HUES64 (cell line): ENCODE measurements at regions not wholly inside any gene's neighbourhood (a gene's known extent, or its start where the extent isn't known, plus 50 kb on each side); places are given as distances from the start of the nearest gene placed in this dataset.
A peak's percentile ranks its signal among the peaks of the same experiment; 100 is the strongest.
"Not testable (repeated sequence)": the region's sequence is repeated elsewhere in the genome, so short reads cannot be mapped to it uniquely, and the experiment has no call there.

Source experiments
- H3K27ac ChIP-seq: 2 replicates; pipeline ENCODE4 v1.7.0; 2013; ENCODE audit warnings: low read depth, low read length, inconsistent platforms
- H3K27me3 ChIP-seq: 2 replicates; pipeline ENCODE4 v1.6.1; 2013; ENCODE audit warnings: mild to moderate bottlenecking, low read length; ENCODE audit not compliant: insufficient read depth
- H3K36me3 ChIP-seq: 2 replicates; pipeline ENCODE4 v1.6.1; 2013; ENCODE audit warnings: mild to moderate bottlenecking, low read length; ENCODE audit not compliant: insufficient read depth
- H3K4me1 ChIP-seq: 2 replicates; pipeline ENCODE4 v1.6.1; 2013; ENCODE audit warnings: mild to moderate bottlenecking, low read length, moderate library complexity; ENCODE audit not compliant: insufficient read depth
- H3K4me3 ChIP-seq: 2 replicates; pipeline ENCODE4 v1.5.1; 2013; ENCODE audit warnings: mild to moderate bottlenecking, low read length, moderate library complexity
- H3K9ac ChIP-seq: 2 replicates; pipeline ENCODE4 v1.6.1; 2013; ENCODE audit warnings: mild to moderate bottlenecking, low read depth, low read length
- H3K9me3 ChIP-seq: 2 replicates; pipeline ENCODE4 v1.6.1; 2013; ENCODE audit warnings: low read depth, low read length; ENCODE audit not compliant: insufficient read depth
- WGBS: fragments of 150-250, 120-280 bp; methylation state at CpG from one replicate; pipeline ENCODE4 v1.1.7; 2013; ENCODE audit warnings: missing lambda C conversion rate; 5-methylcytosine and 5-hydroxymethylcytosine counted together

DNA sequence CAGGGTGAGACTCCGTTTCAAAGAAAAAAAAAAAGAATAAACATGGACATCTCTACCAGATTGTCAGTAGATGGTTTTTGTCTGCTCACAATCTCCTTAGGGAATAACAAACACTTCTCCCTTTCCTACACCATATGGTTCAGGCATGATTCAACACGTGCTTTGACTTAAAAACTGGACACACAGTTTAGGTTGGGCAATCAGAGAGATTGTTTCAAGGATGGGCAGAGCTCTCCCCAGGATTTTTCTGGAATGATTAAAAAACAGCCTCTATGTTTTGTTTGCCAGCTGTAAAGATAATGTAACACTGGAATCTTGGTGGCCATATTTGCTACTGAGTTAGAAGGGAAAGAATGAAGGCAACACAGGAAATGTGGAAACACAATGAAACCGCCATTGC is 150.1 kb upstream of the TSC22D1 start:
- Histone ChIP-seq H3K36me3 (no peaks in the 10 kb centered on the region), H3K9me3 (no peaks in the 10 kb centered on the region), H3K4me1 (no peaks in the 10 kb centered on the region), H3K27ac (no peak overlapping the region), H3K27me3 (no peaks in the 10 kb centered on the region), H3K4me3 (no peak overlapping the region), H3K9ac (no peak overlapping the region)
- 96% methylated on average over 3 of the region's 3 CpGs for WGBS

DNA sequence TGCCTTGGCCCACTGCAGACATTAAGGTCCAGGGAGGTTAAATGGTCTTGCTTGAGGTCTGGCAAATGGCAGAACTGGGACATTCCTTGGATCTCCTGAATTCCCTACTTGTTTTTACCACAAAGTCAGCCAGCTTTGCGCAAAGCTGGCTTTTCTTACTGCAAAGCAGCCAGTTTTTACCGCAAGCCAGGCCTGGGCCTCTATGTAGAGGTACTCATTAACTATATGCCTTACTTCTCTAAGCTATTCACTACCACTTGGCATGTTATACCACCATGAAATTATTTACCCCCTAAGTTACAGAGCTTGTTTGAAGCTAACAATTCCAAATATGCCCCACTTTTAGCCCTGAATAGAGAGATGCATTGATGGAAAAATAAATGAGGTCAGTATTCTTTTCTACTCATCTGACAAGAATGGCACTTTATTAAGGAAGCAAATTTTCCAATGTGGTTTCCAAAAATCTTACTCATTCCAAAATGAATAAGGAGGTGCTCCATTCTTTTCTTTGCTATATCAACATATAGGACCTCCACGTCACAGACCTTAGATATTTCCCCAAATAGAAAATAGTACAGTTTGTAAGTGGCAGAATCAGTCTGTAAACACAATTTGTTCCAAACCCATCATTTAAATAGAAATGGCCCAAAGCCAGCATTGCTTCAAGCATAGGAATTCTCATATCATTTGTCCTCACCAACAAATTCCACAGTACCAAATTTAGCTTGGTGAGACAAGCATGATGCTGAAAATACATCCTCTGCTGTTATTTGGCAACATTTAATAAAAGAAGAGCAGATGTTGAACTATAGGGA is 143.9 kb upstream of the TSC22D1 start:
- WGBS: 95% methylated on average over 3 of the region's 3 CpGs
- no peaks in the 10 kb centered on the region for H3K9me3 ChIP-seq
- 0 out of 2 replicates have a peak, but pooled peaks cover 8% of the 10 kb centered on the region for H3K4me1 ChIP-seq
- no peaks in the 10 kb centered on the region for H3K36me3 ChIP-seq
- H3K9ac ChIP-seq: no peak overlapping the region
- no peak overlapping the region for H3K27ac ChIP-seq
- H3K27me3 ChIP-seq: no peaks in the 10 kb centered on the region
- no peak overlapping the region for H3K4me3 ChIP-seq

- H3K27me3 ChIP-seq: no peaks in the 10 kb centered on the region
- H3K9ac ChIP-seq: no peak overlapping the region
- H3K36me3 ChIP-seq: no peaks in the 10 kb centered on the region
- 35% methylated on average over 3 of the region's 4 CpGs for WGBS
- no peak overlapping the region for H3K4me3 ChIP-seq
- H3K27ac ChIP-seq: peak overlapping the region; percentile 78; the same call in 1 of the 2 replicates
- peaks cover 16% of the 10 kb centered on the region; the same call in 1 of the 2 replicates for H3K4me1 ChIP-seq
- H3K9me3 ChIP-seq: no peaks in the 10 kb centered on the region
Observed at GRCh38 chr13:44718467-44718866, 142.3 kb upstream of the TSC22D1 start.

GRCh38 chr13:44715287-44716230 is 139.4 kb upstream of the TSC22D1 start:
- Histone ChIP-seq H3K36me3 (no peaks in the 10 kb centered on the region), H3K4me3 (no peak overlapping the region), H3K27me3 (no peaks in the 10 kb centered on the region), H3K9ac (no peak overlapping the region), H3K9me3 (no peaks in the 10 kb centered on the region), H3K4me1 (peaks cover 16% of the 10 kb centered on the region; the same call in 1 of the 2 replicates), H3K27ac (no peak overlapping the region)
- 93% methylated on average over 9 of the region's 11 CpGs for whole genome bisulfite sequencing

DNA sequence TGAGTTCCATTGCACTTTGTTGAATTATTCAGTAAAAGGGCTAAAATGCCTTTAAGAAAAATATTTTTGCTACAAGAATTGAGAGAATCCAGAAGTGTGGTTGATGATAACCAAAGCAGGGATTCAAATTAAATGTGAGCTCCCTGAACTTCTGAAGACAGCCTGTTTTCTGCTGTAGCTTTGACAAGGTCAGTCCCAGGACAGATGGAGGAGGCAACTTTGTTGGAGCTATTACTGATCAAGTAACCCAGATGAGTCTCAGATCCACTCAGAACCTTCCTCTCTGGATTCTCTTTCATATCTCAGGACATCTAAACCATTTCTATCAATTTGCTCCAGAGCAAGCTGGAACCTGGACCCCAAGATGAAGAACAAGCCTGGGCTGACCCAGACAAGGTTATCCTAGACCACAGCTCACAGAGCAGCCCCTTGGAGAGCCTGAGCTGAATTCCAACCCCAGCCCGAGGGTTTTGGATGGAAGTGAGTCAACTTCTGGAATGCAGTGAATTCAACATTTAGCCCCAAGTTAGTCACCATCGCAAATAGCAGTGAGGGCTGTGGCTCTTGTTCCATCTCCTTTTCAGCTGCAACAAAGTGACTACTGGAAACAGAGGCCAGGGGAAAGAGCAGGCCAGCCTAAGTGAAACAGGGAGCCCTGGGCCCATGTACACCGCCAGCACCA is 137.8 kb upstream of the TSC22D1 start:
- Histone ChIP-seq H3K9me3 (no peaks in the 10 kb centered on the region), H3K27me3 (no peaks in the 10 kb centered on the region), H3K36me3 (no peaks in the 10 kb centered on the region), H3K4me3 (no peak overlapping the region), H3K9ac (no peak overlapping the region), H3K27ac (peak overlapping the region; percentile 32; the same call in 1 of the 2 replicates), H3K4me1 (peaks cover 16% of the 10 kb centered on the region; the same call in 1 of the 2 replicates)
- 71% methylated on average over 3 of the region's 3 CpGs for WGBS

GRCh38 chr13:44711706-44712105 is 135.6 kb upstream of the TSC22D1 start:
- H3K4me3 ChIP-seq: no peak overlapping the region
- H3K9me3 ChIP-seq: peaks cover 4% of the 10 kb centered on the region; the same call in 1 of the 2 replicates
- no peak overlapping the region for H3K9ac ChIP-seq
- no peaks in the 10 kb centered on the region for H3K27me3 ChIP-seq
- H3K36me3 ChIP-seq: no peaks in the 10 kb centered on the region
- peaks cover 7% of the 10 kb centered on the region; the same call in 1 of the 2 replicates for H3K4me1 ChIP-seq
- WGBS: no CpG with 5 or more reads among the region's 1 CpG
- no peak overlapping the region for H3K27ac ChIP-seq

DNA sequence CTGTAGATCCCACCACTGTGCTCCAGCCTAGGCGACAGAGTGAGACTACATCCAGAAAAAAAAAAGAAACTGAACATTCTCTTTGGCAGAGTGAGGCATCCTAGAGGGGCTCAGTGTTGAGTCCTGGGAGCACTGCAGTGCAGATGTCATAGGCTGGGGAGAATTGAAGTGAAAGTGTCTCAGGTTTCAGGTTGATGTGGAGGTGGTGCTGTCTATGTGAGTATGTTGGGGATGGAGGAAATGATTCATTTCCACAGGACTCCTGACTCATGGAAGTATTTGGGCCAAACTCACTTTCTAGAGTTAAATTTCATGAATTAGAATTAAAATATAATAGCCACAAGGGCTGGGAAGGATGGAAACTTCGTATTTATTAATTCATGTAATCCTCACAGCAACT is 134.4 kb upstream of the TSC22D1 start:
- no peak overlapping the region for H3K27ac ChIP-seq
- no peak overlapping the region for H3K9ac ChIP-seq
- no peak overlapping the region for H3K4me3 ChIP-seq
- 95% methylated on average over 1 of the region's 2 CpGs for WGBS
- peaks cover 7% of the 10 kb centered on the region; the same call in 1 of the 2 replicates for H3K4me1 ChIP-seq
- peaks cover 4% of the 10 kb centered on the region; the same call in 1 of the 2 replicates for H3K9me3 ChIP-seq
- H3K36me3 ChIP-seq: no peaks in the 10 kb centered on the region
- no peaks in the 10 kb centered on the region for H3K27me3 ChIP-seq

GRCh38 chr13:44704811-44705210 is 128.7 kb upstream of the TSC22D1 start:
- H3K4me3 ChIP-seq, H3K9ac ChIP-seq, H3K27ac ChIP-seq, H3K36me3 ChIP-seq, H3K27me3 ChIP-seq, H3K4me1 ChIP-seq, H3K9me3 ChIP-seq: not testable (repeated sequence)
- WGBS: 53% methylated on average over 3 of the region's 3 CpGs

DNA sequence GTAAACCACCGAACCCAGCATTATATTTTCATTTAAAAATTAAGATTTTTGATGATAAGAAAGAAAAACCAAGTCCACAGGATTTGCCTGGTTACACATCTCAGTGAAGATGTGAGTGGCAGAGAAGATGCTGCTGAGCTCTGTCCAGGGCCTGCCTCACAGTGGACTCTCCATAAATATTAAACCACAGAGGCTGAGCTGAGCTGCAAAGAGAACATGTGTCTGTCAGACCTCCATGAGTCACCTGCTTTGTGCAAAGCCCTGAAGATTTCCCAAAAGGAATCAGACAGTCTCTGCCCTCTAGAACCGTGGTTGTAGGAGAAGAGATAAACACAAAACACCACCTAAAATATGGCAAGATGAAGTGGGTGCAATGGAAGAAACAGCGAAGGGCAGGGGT is 127.2 kb upstream of the TSC22D1 start:
- Histone ChIP-seq H3K4me3 (no peak overlapping the region), H3K27me3 (no peaks in the 10 kb centered on the region), H3K27ac (no peak overlapping the region), H3K4me1 (peaks cover 6% of the 10 kb centered on the region), H3K36me3 (no peaks in the 10 kb centered on the region), H3K9me3 (peaks cover 4% of the 10 kb centered on the region; the same call in 1 of the 2 replicates), H3K9ac (no peak overlapping the region)
- WGBS: 95% methylated on average over 1 of the region's 3 CpGs

DNA sequence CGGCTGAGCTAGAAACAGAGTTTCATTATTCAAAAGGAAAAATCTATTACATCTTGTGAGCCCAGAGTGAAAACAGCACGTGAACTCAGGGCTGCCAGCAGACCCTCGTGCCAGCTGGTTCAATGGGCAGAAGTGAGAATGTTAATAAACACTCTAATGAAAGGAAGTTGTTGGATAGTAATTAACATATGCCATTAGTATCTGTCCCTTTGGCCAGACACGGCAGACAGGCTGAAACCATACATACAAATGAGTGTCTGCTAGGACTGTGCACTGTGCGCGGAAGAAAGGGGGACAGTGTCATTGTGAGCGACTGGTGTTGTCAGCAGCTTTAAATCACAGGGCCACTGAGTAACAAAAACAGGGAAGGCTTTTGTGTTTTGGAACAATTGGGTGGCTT is 121.9 kb upstream of the TSC22D1 start:
- no peak overlapping the region for H3K9ac ChIP-seq
- no peak overlapping the region for H3K27ac ChIP-seq
- no peak overlapping the region for H3K4me3 ChIP-seq
- WGBS: 90% methylated on average over 7 of the region's 7 CpGs
- no peaks in the 10 kb centered on the region for H3K4me1 ChIP-seq
- H3K36me3 ChIP-seq: no peaks in the 10 kb centered on the region
- no peaks in the 10 kb centered on the region for H3K27me3 ChIP-seq
- no peaks in the 10 kb centered on the region for H3K9me3 ChIP-seq
